ENCODE measurements at regions not wholly inside any gene's neighbourhood (a gene's known extent, or its start where the extent isn't known, plus 50 kb on each side); places are given as distances from the start of the nearest gene placed in this dataset.

DNA sequence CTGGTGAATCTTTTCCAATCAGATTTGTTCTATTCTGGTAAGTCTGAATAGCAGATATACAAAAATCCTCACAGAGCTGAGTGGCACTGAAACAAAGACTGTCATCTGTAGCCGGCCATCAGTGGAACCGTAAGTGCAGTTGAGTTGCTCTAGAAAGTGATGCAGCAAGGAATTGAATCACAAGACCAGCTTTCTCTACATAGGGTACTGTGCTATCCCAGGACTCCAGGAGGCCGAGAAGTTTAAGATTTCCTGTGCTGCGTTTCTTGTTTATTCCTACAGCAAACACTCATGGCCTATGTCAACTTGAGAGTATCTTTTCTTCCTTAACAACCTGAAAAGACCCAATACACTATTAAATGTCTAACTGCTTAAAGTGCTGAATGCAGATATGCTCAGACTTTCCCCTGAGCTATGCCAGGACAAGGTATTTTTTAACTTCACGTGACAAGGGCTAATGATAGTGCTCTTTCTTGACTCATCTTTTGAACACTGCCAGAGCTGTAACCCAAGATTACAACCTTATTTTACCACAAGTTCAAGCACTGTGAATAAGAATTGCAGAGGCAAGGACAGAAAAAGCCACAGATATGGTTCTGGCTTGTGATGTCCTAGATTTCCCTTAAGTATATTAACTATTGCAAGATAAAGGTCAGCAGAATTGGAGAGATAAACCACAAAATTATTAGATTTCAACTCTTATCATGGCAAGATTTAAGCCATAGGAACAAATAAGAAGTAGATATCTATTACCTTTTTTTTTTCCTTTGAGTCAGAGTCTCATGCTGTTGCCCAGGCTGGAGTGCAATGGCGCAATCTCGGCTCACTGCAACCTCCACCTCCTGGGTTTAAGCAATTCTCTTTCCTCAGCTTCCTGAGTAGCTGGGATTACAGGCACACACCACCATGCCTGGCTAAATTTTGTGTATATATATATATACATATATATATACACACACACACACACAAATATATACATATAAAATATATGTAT lies 71.6 kb downstream of the GJA1 start:
- no peak for TF ChIP-seq CTCF (IDR thresholded peaks at IDR 0.05)
- ATAC-seq: no peak
- intact Hi-C loops (cut with DNase I): no loop called here
- H3K9me3 ChIP-seq: no peaks in the 10 kb centered on the region
- no peaks in the 10 kb centered on the region for H3K36me3 ChIP-seq
- no peak for DNase-seq
- H3K4me1 ChIP-seq: peaks cover 0 to 9% (median 0%) of the 10 kb centered on the region in 9 donors
- no peak overlapping the region for H3K27ac ChIP-seq
- H3K27me3 ChIP-seq: no peaks in the 10 kb centered on the region
- WGBS, 2 donors: 67 to 70% methylated on average over 7 of the region's 7 CpGs
- H3K4me3 ChIP-seq: no peak overlapping the region

DNA sequence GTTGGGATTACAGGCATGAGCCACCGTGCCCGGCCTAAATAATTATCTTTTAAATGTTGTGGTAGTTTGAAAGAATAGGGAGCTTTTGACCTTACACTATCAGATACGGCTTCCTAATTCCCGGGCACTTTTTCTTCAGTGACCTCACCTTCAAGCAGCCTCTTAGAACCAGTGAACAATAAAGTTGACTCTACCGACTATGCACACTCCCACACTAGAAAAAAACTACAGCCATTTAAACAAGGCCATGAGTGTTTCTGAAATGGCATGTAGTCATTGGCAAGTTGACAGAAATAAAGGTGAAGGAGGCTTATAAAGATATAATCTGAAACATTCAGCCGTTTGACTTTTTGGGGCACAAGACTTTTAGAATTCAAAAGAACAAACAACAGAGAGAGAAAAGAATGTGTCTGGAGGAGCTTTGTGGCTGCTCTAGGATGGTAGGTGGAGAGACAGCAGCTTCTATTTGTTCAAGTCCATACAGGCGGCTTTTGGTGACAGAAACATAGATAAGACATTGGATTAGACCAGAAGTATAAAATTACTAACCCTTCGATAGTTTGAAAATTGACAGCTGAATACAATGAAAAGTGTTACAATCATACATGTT lies 75.2 kb downstream of the GJA1 start:
- no peak for DNase-seq
- H3K27ac ChIP-seq: no peak overlapping the region
- WGBS, 2 donors: 58 to 66% methylated on average over 8 of the region's 8 CpGs
- TF ChIP-seq CTCF (IDR thresholded peaks at IDR 0.05): no peak
- H3K36me3 ChIP-seq: no peaks in the 10 kb centered on the region
- no peaks in the 10 kb centered on the region for H3K27me3 ChIP-seq
- ATAC-seq: no peak
- no peaks in the 10 kb centered on the region for H3K9me3 ChIP-seq
- no peak overlapping the region for H3K4me3 ChIP-seq
- H3K4me1 ChIP-seq: peaks cover 0 to 10% (median 0%) of the 10 kb centered on the region in 9 donors
- intact Hi-C loops (cut with DNase I): no loop called here

DNA sequence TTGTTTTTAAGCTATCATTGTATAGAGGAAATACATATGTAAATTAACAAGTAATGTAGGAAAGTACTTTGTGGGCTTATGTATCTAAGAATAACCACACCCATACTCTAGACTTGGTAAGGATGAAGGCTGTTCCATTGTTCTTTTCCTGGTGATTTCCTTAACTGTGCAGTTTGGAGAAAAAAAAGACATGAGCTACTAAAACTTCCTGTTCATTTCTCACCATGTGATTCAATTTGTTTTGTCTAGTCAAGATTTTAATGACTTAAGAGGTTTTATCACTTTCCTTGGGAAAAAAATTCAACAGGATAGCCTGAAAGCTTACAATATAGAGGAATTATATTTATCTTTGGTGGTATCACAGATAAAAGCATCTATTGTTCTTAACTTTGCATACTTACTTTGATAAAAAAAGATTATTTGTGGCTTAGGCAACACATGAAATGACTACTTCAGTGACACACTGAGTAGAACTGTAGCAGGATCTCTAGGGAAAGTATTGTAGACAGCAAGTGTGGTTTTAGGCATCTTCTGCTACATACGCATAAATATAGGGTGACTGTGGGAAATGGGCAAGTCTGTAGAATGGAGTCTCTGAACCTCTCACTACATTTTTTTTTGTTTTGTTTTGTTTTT lies 80.3 kb downstream of the GJA1 start:
- TF ChIP-seq CTCF (IDR thresholded peaks at IDR 0.05): no peak
- no peak overlapping the region for H3K4me3 ChIP-seq
- peaks cover 0 to 14% (median 0%) of the 10 kb centered on the region in 9 donors for H3K4me1 ChIP-seq
- H3K27ac ChIP-seq: peak overlapping the region in 1 of 10 donors; percentile 43
- intact Hi-C loops (cut with DNase I): no loop called here
- no peaks in the 10 kb centered on the region for H3K27me3 ChIP-seq
- no peaks in the 10 kb centered on the region for H3K9me3 ChIP-seq
- ATAC-seq: peak in 3 of 8 donors; percentile 37 to 56 (median 55)
- 88 to 94% methylated on average over 1 of the region's 1 CpG for WGBS, 2 donors
- DNase-seq: no peak
- no peaks in the 10 kb centered on the region for H3K36me3 ChIP-seq

GRCh38 chr6:121516331-121516730 lies 80.9 kb downstream of the GJA1 start:
- TF ChIP-seq CTCF (IDR thresholded peaks at IDR 0.05): no peak
- Histone ChIP-seq H3K9me3 (no peaks in the 10 kb centered on the region), H3K27ac (no peak overlapping the region), H3K4me1 (peaks cover 0 to 14% (median 0%) of the 10 kb centered on the region in 9 donors), H3K36me3 (no peaks in the 10 kb centered on the region), H3K4me3 (no peak overlapping the region), H3K27me3 (no peaks in the 10 kb centered on the region)
- WGBS, 2 donors: 92 to 99% methylated on average over 6 of the region's 6 CpGs
- DNase-seq (no peak), ATAC-seq (no peak)
- intact Hi-C loops (cut with DNase I): no loop called here

Measured in heart right ventricle (tissue), 16 donors.